ENCODE measurements at regions not wholly inside any gene's neighbourhood (a gene's known extent, or its start where the extent isn't known, plus 50 kb on each side); places are given as distances from the start of the nearest gene placed in this dataset.

GRCh38 chr6:128606611-128607010, 86.2 kb upstream of the PTPRK start (continued):
- TF ChIP-seq ZNF462 (CRISPR knock-in tag; IDR thresholded peaks at IDR 0.05) = no peak
- no peak for TF ChIP-seq STAT1 (IDR thresholded peaks at IDR 0.05; ENCODE audit: unreplicated experiment)
- no peak for TF ChIP-seq ZNF114 (CRISPR knock-in tag; IDR thresholded peaks at IDR 0.05)
- TF ChIP-seq POLR2AphosphoS5 (IDR thresholded peaks at IDR 0.05; ENCODE audit: low read depth) = no peak
- no peak for TF ChIP-seq EZH2 (IDR thresholded peaks at IDR 0.05; ENCODE audit: low read depth, unreplicated experiment)
- no peak for TF ChIP-seq NANOG (IDR thresholded peaks at IDR 0.05; ENCODE audit: borderline replicate concordance)
- TF ChIP-seq ETS1 (IDR thresholded peaks at IDR 0.05) = no peak
- TF ChIP-seq CREB1 (CRISPR knock-in tag; IDR thresholded peaks at IDR 0.05; ENCODE audit: low read depth) = no peak
- TF ChIP-seq ZNF331 (CRISPR knock-in tag; IDR thresholded peaks at IDR 0.05; ENCODE audit: low read depth) = no peak
- no peak for TF ChIP-seq JUNB (IDR thresholded peaks at IDR 0.05; ENCODE audit: unreplicated experiment)
- TF ChIP-seq REST (IDR thresholded peaks at IDR 0.05; ENCODE audit: unreplicated experiment) = no peak

All from GM23338 (cell line).